HG02973 (cell line): ENCODE measurements at regions not wholly inside any gene's neighbourhood (a gene's known extent, or its start where the extent isn't known, plus 50 kb on each side); places are given as distances from the start of the nearest gene placed in this dataset.
"Not testable (repeated sequence)": the region's sequence is repeated elsewhere in the genome, so short reads cannot be mapped to it uniquely, and the experiment has no call there.

ENCODE experiments used
- ATAC-seq: cut with Tn5 transposase; IDR thresholded peaks from one replicate; pipeline ENCODE4 v1.9.1; 2021; ENCODE audit warnings: moderate library complexity; ENCODE audit not compliant: unreplicated experiment

- no peak for ATAC-seq
Measured at GRCh38 chr12:19896534-19896933, 457.2 kb downstream of the AEBP2 start.

GRCh38 chr12:19897900-19898408, 458.7 kb downstream of the AEBP2 start:
- ATAC-seq, result no peak

DNA sequence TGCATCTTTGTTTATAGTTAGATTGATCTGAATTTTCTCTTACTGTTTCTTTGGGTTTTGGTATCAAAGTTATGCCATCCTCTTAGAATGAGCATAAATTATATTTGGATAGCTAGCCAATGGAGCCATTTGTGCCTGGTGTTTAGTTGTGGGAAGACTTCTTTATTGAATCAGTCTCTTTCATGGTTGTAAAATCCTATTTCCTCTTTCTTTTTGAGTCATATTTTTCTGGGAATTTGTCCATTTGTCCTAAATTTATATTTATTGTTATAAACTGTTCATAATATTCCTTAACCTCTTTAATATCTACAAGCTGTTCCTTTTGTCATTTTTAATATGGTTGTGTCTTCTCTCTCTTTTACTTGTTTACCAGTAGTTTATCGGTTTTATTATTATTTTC, 462.5 kb downstream of the AEBP2 start:
- ATAC-seq, result no peak

DNA sequence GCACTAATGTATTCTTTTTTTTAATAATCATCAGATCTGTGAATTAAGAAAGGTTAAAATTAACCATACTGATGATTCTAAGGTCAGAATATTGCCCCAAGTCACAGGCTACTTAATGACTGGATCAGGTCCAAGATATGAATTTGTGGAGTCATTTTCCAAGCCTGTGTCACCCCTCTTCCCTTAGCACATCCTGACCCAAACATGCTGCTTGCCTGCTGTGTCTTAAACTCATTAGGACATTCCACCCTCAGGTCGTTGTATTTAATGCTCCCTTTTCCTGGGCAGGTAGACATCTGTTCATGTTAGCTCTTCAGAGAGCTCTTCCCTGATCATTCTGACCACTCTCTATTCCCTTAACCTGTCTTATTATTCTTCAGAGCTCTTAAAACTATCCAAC, 463.5 kb upstream of the PDE3A start:
- ATAC-seq, result no peak

DNA sequence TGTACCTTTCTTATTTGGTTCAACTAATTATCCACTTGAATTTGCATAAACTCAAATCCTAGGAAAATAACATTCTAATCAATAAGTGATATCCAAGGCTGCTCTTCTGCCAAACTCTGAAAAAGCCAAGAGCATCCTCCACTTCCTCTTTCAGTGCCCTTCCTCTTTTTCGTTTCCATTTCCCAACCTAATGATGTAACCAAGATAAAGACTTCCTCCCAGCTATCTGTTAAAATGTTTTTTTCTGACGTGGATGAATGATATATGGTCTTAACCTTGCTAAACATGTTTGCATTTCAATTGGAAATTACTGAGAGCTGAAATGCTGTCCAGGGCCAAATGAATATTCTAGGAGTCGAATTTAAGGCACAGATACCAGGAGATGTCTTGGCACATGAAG, 459.5 kb upstream of the PDE3A start:
- ATAC-seq, result no peak

GRCh38 chr12:19909418-19909817, 458.9 kb upstream of the PDE3A start:
- ATAC-seq, result no peak

GRCh38 chr12:19910681-19911080, 457.7 kb upstream of the PDE3A start:
- ATAC-seq, result no peak

- ATAC-seq, result no peak
Measured at GRCh38 chr12:19912991-19913390, 455.3 kb upstream of the PDE3A start.

DNA sequence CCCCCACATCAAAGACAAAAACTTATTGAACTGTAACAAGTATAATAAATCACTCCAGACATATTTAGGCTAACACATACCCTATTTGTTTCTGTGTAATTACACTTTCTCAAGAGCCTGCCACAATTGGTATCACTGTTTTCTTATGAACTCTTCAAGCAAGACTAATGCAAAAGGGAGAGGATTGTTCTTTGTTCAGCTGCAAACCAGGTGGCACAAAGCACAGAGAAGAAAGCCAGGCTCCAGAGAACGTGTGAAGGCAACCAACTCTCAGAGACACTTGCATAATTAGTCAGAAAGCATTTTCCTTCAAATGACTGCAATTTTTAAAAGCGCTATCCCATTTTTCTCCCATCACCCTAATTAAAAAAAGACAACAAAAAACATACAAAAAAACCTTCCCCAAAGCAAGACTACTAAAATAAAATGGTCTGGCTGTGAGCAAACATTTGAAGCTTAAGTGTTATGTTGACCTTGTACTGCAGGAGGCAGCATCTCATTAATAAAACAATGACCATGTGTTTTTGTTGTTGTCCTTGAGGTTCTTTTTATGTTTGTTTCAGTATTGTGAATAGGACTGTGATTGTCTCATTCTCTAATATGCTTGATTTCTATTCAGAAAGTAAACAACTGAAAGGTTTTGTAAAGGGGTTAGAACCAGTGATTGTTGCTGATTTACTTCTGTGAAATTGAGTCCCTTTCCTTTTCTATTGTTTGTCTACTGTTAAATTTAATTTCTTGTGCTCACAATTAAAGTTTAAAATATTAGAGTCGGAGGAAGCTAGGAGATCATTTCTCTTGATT, 452.7 kb upstream of the PDE3A start:
- no peak for ATAC-seq

DNA sequence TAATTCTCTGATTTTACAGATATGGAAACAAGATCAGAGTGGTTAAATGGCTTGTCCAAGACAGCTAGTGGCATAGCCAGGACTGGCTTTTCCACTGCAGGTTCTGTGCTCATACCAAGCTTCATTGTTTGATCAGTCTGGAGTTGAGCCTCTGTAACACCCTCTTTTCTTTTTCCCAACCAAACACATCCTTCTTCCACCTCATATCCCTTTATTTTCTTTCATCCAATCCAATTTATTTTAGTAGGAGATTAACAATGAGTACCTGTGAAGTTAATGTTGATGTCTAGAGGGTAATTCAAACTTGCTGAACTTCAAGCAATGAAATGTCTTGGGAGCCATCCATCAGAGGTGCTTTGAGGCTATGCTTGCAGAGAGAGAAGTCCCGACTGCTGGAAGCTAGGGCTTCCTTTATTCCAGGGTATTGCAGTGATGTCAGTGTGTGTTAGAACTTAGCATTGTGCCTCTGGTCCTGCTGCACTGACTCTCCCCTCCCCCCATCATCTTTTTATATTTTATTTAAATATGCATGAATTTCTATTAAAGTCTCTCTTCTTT, 452.1 kb upstream of the PDE3A start:
- ATAC-seq, result no peak

DNA sequence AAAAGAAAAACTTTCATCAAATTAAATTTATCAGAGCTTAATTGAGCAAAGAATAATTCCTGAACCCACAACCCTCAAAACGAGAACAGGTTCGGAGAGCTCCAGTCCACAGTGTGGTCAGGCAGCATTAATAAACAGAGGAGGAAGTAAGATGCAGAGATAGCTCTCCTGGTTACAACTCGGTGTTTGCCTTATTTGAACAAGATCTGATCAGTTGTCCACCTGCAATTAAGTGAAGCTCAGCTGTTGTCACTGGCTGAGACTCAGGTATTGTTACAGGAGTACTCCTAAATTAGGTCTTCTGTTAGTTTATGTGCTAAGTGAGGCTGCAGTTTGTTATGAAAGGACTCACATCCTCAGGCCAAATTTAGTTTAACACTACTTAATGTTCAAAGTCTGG, 451.4 kb upstream of the PDE3A start:
- no peak for ATAC-seq

DNA sequence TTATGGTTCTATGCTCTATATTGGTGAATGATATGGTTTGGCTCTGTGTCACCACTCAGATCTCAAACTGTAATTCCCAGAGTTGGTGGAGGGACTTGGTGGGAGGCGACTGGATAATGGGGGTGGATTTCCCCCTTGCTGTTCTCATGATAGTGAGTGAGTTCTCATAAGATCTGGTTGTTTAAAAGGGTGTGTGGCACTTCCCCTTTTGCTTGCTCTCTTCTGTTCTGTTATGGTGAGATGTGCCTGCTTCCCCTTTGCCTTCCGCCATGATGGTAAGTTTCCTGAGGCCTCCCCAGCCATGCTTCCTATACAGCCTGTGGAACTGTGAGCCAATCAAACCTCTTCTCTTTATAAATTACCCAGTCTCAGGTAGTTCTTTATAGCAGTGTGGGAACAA, 446.6 kb upstream of the PDE3A start:
- ATAC-seq, result not testable (repeated sequence)

- no peak for ATAC-seq
Measured at GRCh38 chr12:19922717-19923116, 445.6 kb upstream of the PDE3A start.

GRCh38 chr12:19924360-19924759, 444.0 kb upstream of the PDE3A start:
- no peak for ATAC-seq

DNA sequence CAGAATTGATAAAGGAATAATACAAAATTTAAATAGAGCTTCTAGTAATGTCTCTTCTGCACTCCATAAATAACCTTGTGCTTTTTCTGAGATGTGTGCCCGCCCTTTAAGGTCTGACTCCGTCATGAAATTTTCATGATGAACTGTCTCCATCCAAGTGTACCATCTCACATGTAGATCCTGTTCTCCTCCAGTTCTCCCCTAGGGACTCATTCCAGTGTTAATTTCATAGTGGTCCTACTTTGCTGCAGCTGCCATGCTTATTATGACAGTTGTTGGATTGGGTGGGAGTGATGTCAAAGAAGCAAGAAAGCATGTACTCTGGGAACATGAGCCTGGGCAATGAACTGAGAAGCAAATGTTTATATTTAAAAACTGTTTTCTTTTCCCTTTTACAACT, 442.5 kb upstream of the PDE3A start:
- ATAC-seq, result no peak

DNA sequence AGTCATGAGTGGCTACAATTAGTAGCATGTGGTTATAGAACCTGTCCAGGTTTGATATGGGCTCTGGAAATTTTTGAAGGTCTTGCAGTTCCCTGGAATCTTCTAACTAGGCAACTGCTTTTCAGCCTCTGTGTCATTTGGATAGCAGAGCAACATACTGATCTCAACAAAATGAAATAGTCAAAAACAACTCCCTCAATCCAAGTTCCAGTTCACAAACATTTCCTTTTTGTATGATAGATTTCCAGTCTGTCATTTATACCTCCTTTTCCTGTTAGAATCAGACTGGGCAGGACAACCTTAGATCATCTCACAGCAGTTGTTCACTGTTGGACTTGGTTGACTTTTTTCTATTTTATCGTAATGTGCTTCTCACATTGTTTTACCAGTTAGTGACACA, 442.1 kb upstream of the PDE3A start:
- ATAC-seq, result no peak

DNA sequence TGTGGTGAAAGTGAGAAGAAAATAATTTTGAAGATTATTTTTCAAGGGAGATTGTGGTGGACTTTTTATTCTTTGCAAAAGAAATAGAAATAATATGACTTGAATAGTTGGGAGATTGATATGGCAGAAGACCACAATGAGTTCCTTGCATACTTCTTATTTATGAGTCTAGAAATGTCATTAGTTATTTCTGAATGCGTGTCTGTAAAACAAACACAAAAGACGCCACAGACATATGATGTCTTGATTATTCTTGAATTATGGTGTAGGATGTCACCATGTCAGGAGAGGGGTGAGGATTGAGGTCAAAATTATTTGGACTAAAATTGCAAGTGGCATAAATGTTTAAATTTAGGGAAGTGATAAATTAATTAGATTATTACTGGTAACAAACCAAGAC, 440.7 kb upstream of the PDE3A start:
- no peak for ATAC-seq

DNA sequence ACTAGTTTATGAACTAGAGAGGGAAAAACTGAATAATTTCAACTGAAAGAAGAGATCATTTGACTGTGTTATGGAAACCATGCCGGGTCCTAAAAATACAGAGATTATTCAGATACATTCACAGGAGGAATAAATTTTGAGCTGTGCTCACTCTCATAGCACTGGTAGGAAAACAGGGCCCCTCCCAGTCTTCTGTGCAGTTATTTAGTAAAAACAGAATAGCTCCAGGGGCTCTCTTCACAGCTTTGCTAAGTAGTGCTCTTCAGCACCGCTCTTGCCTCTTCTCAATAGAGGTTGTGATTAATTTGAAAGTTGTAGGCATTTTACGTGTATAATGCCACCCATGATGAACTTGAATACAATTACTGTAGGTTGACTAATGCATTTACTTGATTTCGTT, 435.9 kb upstream of the PDE3A start:
- no peak for ATAC-seq

- no peak for ATAC-seq
Measured at GRCh38 chr12:19933924-19934323, 434.4 kb upstream of the PDE3A start.

GRCh38 chr12:19937161-19937560, 431.2 kb upstream of the PDE3A start:
- no peak for ATAC-seq

DNA sequence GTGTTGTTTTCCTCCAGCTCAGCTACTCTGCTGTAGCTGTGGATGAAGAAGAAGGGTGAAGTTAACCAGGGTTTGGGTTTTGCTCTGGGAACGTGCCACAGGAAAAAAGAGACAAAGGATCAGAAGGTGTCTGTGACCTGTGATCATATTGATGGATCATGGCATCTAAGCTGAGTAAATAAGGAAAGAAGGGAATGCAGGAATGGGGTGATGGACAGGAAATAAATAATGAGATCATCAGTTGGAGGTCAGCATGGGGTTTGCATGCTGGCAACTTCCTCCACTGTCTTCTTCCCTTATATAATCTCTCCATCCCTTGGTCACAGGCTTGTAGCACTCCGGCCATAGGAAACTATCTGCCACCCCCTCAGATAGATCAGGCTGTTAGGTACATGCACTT, 430.3 kb upstream of the PDE3A start:
- ATAC-seq, result no peak

GRCh38 chr12:19938491-19938890, 429.8 kb upstream of the PDE3A start:
- no peak for ATAC-seq

DNA sequence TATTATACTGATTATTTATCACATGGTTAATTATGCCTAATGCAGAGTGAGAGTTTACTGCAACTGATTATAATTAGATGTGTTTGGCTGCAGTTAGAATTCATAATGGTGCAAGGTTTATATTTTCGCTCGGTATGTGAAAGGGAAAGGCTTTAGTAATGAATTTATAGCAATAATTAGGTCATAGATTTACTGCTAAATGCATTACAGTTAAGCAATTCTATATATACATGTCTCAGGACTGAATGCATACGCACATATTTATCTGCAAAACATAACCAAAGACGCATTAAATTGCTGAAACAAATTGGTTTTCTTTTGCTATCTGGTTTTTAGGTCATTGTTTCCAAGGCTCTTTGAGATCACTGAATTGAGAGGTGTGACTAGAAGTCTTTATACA, 428.1 kb upstream of the PDE3A start:
- ATAC-seq, result no peak
